KMS-11 (cell line): ENCODE measurements at regions not wholly inside any gene's neighbourhood (a gene's known extent, or its start where the extent isn't known, plus 50 kb on each side); places are given as distances from the start of the nearest gene placed in this dataset.

Experiments
- H2AFZ ChIP-seq: fragments of 200-600 bp; sonication (generic); 2 replicates; pipeline ENCODE4 v1.6.1; 2016; ENCODE audit warnings: antibody characterized with exemption, mixed run types, low read depth
- H3K27ac ChIP-seq: fragments of 200-600 bp; sonication (generic); 2 replicates; pipeline ENCODE4 v1.6.1; 2016; ENCODE audit warnings: mild to moderate bottlenecking, mixed run types
- H3K27me3 ChIP-seq: fragments of 200-600 bp; sonication (generic); 2 replicates; pipeline ENCODE4 v1.6.1; 2017; ENCODE audit warnings: mild to moderate bottlenecking, low read depth, mixed run types, moderate library complexity; ENCODE audit not compliant: insufficient read depth
- H3K36me3 ChIP-seq: fragments of 200-600 bp; sonication (generic); 2 replicates; pipeline ENCODE4 v1.6.1; 2017; ENCODE audit warnings: mild to moderate bottlenecking, mixed run types; ENCODE audit not compliant: insufficient read depth
- H3K4me1 ChIP-seq: fragments of 200-600 bp; sonication (generic); 2 replicates; pipeline ENCODE4 v1.6.1; 2016; ENCODE audit warnings: mild to moderate bottlenecking, low read depth, mixed run types; ENCODE audit not compliant: poor library complexity, severe bottlenecking
- H3K4me2 ChIP-seq: fragments of 200-600 bp; sonication (generic); 2 replicates; pipeline ENCODE4 v1.7.0; 2016; ENCODE audit warnings: mild to moderate bottlenecking, mixed run types
- H3K4me3 ChIP-seq: fragments of 200-600 bp; sonication (generic); IDR thresholded peaks from 2 replicates; pipeline ENCODE4 v1.6.1; 2017; ENCODE audit warnings: low read depth, low read length, mixed read lengths; ENCODE audit not compliant: insufficient read depth
- H3K79me2 ChIP-seq: fragments of 200-600 bp; sonication (generic); 2 replicates; pipeline ENCODE4 v1.6.1; 2016; ENCODE audit warnings: low read depth, mixed run types; ENCODE audit not compliant: insufficient read depth
- H3K9ac ChIP-seq: fragments of 200-600 bp; sonication (generic); 2 replicates; pipeline ENCODE4 v1.6.1; 2016; ENCODE audit warnings: mild to moderate bottlenecking, mixed run types
- H4K20me1 ChIP-seq: fragments of 200-600 bp; sonication (generic); 2 replicates; pipeline ENCODE4 v1.6.1; 2016; ENCODE audit warnings: mild to moderate bottlenecking, mixed run types; ENCODE audit not compliant: insufficient read depth
- CTCF ChIP-seq: fragments of 200-600 bp; sonication (generic); conservative IDR thresholded peaks from 2 replicates; pipeline ENCODE4 v1.6.1; 2017; ENCODE audit warnings: low read depth, mild to moderate bottlenecking, antibody characterized with exemption, low read length, moderate library complexity, mixed read lengths

- TF ChIP-seq CTCF = no peak
- no peaks in the 10 kb centered on the region for H3K79me2 ChIP-seq
Measured at GRCh38 chr13:63490149-63490548, 2074.5 kb upstream of the PCDH20 start.

GRCh38 chr13:63481334-63481733 is 2065.7 kb upstream of the PCDH20 start:
- H2AFZ ChIP-seq = no peak overlapping the region
- no peaks in the 10 kb centered on the region for H3K79me2 ChIP-seq
- TF ChIP-seq CTCF = no peak
- H3K4me2 ChIP-seq = no peak overlapping the region
- no peaks in the 10 kb centered on the region for H3K4me1 ChIP-seq
- no peak overlapping the region for H3K9ac ChIP-seq
- H4K20me1 ChIP-seq = no peaks in the 10 kb centered on the region
- H3K36me3 ChIP-seq = no peaks in the 10 kb centered on the region
- H3K4me3 ChIP-seq = no peak overlapping the region
- H3K27me3 ChIP-seq = no peaks in the 10 kb centered on the region
- no peak overlapping the region for H3K27ac ChIP-seq

More at GRCh38 chr13:63490149-63490548, 2074.5 kb upstream of the PCDH20 start:
- no peak overlapping the region for H3K27ac ChIP-seq
- no peak overlapping the region for H3K9ac ChIP-seq
- no peaks in the 10 kb centered on the region for H4K20me1 ChIP-seq
- H2AFZ ChIP-seq = no peak overlapping the region
- H3K4me1 ChIP-seq = no peaks in the 10 kb centered on the region
- H3K36me3 ChIP-seq = no peaks in the 10 kb centered on the region
- H3K4me2 ChIP-seq = no peak overlapping the region
- H3K4me3 ChIP-seq = no peak overlapping the region
- H3K27me3 ChIP-seq = no peaks in the 10 kb centered on the region

- Histone ChIP-seq H3K27me3 (no peaks in the 10 kb centered on the region), H3K4me3 (no peak overlapping the region), H3K27ac (no peak overlapping the region), H3K4me2 (no peak overlapping the region), H3K9ac (no peak overlapping the region), H4K20me1 (no peaks in the 10 kb centered on the region), H3K36me3 (no peaks in the 10 kb centered on the region), H3K4me1 (no peaks in the 10 kb centered on the region), H3K79me2 (no peaks in the 10 kb centered on the region), H2AFZ (no peak overlapping the region)
- no peak for TF ChIP-seq CTCF
Measured at GRCh38 chr13:63472711-63473110, 2057.1 kb upstream of the PCDH20 start.

GRCh38 chr13:63463782-63464610 is 2048.3 kb upstream of the PCDH20 start:
- no peak overlapping the region for H3K4me2 ChIP-seq
- H3K4me1 ChIP-seq = no peaks in the 10 kb centered on the region
- H3K4me3 ChIP-seq = no peak overlapping the region
- H3K9ac ChIP-seq = no peak overlapping the region
- no peak overlapping the region for H3K27ac ChIP-seq
- no peaks in the 10 kb centered on the region for H3K79me2 ChIP-seq
- H3K27me3 ChIP-seq = no peaks in the 10 kb centered on the region
- no peak overlapping the region for H2AFZ ChIP-seq
- H3K36me3 ChIP-seq = no peaks in the 10 kb centered on the region
- H4K20me1 ChIP-seq = no peaks in the 10 kb centered on the region
- TF ChIP-seq CTCF = no peak
